Peyer's patch (tissue), 4 donors: ENCODE measurements at regions not wholly inside any gene's neighbourhood (a gene's known extent, or its start where the extent isn't known, plus 50 kb on each side); places are given as distances from the start of the nearest gene placed in this dataset.

ENCODE experiments used
- POLR2A ChIP-seq, 2 donors: fragments of 450-650 bp; IDR thresholded peaks; one replicate each; pipeline ENCODE4 v1.5.1; 2017; ENCODE audit warnings: antibody characterized with exemption in 2 of 2, mild to moderate bottlenecking in 2 of 2, moderate library complexity in 2 of 2
- TF ChIP-seq, protein P1 (sequence below), 6 experiments: fragments of 450-650 bp in 4 of 6; fragments of 200-600 bp in 2 of 6; sonication (generic) in 1 of 6; IDR thresholded peaks; one replicate each; pipeline ENCODE4 v1.5.1; 2017 to 2019; ENCODE audit warnings: antibody characterized with exemption in 6 of 6, mild to moderate bottlenecking in 3 of 6, moderate library complexity in 1 of 6

DNA sequence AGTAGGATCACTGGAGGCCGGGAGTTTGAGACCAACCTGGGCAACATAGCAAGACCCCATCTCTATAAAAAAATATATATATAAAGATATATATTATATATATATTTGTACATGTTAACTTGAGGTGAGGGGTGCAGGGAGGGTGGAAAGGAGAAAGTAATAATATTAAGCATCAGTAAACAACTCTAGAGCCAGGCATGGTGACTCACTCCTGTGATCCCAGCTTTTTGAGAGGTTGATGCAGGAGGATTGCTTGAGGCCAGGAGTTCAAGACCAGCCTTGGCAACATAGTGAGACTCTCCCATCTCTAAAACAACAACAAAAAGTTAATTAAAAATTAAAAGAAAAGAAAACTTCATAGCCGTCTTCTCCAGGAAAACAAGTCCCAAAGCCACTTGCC, 61.7 kb upstream of the SMURF2 start:
- TF ChIP-seq, protein P1, sequence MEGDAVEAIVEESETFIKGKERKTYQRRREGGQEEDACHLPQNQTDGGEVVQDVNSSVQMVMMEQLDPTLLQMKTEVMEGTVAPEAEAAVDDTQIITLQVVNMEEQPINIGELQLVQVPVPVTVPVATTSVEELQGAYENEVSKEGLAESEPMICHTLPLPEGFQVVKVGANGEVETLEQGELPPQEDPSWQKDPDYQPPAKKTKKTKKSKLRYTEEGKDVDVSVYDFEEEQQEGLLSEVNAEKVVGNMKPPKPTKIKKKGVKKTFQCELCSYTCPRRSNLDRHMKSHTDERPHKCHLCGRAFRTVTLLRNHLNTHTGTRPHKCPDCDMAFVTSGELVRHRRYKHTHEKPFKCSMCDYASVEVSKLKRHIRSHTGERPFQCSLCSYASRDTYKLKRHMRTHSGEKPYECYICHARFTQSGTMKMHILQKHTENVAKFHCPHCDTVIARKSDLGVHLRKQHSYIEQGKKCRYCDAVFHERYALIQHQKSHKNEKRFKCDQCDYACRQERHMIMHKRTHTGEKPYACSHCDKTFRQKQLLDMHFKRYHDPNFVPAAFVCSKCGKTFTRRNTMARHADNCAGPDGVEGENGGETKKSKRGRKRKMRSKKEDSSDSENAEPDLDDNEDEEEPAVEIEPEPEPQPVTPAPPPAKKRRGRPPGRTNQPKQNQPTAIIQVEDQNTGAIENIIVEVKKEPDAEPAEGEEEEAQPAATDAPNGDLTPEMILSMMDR (IDR thresholded peaks at IDR 0.05): no peak
- TF ChIP-seq POLR2A (IDR thresholded peaks at IDR 0.05): no peak
